Spinal cord (tissue), 9 donors: ENCODE measurements at regions not wholly inside any gene's neighbourhood (a gene's known extent, or its start where the extent isn't known, plus 50 kb on each side); places are given as distances from the start of the nearest gene placed in this dataset.

ENCODE experiments used
- DNase-seq, 6 donors: peaks; one replicate each; pipeline versions ENCODE4 v3.0.0 to v3.0.0-alpha.2; 2013 to 2015; ENCODE audit warnings: low spot score in 6 of 6, low read depth in 4 of 6
- H3K27ac ChIP-seq: one replicate; pipeline ENCODE4 v1.5.1; 2013; ENCODE audit warnings: low read depth, low read length, control low read depth
- H3K27me3 ChIP-seq: one replicate; pipeline ENCODE4 v1.6.1; 2013; ENCODE audit warnings: low read length; ENCODE audit not compliant: control insufficient read depth, insufficient read depth
- H3K36me3 ChIP-seq: one replicate; pipeline ENCODE4 v1.6.1; 2013; ENCODE audit warnings: low read length; ENCODE audit not compliant: control insufficient read depth, insufficient read depth
- H3K4me1 ChIP-seq: one replicate; pipeline ENCODE4 v1.6.1; 2013; ENCODE audit warnings: low read length; ENCODE audit not compliant: control insufficient read depth, insufficient read depth
- H3K4me3 ChIP-seq: one replicate; pipeline ENCODE4 v1.5.1; 2013; ENCODE audit warnings: low read depth, low read length, control low read depth
- H3K9me3 ChIP-seq: one replicate; pipeline ENCODE4 v1.6.1; 2013; ENCODE audit warnings: low read length; ENCODE audit not compliant: control insufficient read depth, insufficient read depth
- WGBS: methylation state at CpG from one replicate; pipeline ENCODE4 v1.1.5; 2013; ENCODE audit warnings: missing lambda C conversion rate; ENCODE audit not compliant: insufficient coverage; 5-methylcytosine and 5-hydroxymethylcytosine counted together
- donor health status: healthy.

DNA sequence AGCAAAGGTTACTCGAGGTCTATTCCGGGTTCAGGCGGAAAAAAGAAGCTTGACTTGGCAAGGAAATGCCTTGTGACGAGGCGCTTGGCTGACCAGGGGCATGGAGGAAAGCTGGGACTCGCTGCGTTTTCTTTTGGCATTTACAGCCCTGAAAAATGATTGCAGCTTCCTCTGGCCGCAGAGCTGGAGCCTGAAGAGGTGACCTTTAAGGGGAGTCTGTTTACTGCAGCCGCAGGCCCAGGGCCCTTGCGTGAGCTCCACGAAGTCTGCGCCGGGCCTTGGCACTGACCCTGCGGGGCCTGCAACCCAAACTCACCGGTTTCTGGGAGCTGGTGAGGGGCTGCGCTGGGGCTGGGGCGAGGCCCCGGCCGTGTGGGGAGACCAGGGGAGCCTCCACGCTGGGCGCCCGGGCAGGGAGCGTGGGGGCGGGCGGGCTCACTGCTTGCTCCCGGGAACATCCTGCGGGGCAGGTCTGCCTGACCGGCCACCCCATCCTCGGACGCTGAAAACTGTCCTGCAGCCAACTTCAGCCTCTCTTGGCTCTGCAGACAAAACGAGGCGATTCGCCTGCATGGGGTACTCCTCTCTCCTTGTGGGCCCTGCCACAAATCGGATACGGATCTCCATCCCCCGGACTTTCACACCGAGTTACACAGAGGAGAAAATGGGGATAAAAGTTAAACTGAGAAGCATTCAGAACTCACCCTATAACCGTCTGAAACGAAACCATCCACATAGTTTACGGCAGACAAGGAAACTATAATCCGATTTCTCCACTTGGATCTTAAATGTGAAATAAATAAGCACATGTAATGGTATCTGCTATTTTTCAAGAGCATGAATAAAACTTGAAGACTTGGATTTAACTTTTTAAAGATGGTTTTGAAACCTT is 206.3 kb upstream of the FOXF1 start:
- peaks cover 45% of the 10 kb centered on the region for H3K27me3 ChIP-seq

DNA sequence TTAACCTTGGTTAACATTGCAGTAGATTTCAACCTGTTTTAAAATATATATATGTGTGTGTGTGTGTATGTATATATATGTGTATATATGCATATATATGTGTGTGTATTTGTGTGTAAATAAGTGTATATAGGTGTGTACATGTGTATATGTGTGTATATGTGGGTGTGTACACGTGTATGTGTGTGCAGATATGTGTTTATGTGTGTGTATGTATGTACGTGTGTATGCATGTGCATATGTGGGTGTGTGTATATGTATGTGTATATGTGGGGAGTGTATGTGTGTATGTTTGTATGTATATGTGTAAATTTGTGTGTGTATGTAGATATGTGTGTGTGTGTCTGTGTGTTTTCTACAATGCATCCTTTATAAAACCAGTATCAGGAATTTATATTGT is 205.5 kb upstream of the FOXF1 start:
- no peaks in the 10 kb centered on the region for H3K36me3 ChIP-seq
- H3K27ac ChIP-seq, result no peak overlapping the region
- H3K4me1 ChIP-seq, result peaks cover 6% of the 10 kb centered on the region
- H3K9me3 ChIP-seq, result no peaks in the 10 kb centered on the region
- H3K4me3 ChIP-seq, result no peak overlapping the region
- no peak for DNase-seq
- H3K27me3 ChIP-seq, result peaks cover 38% of the 10 kb centered on the region
- 94% methylated on average over 2 of the region's 2 CpGs for WGBS

More for the DNA sequence above, 206.3 kb upstream of the FOXF1 start:
- Histone ChIP-seq H3K4me3 (no peak overlapping the region), H3K36me3 (no peaks in the 10 kb centered on the region), H3K4me1 (peaks cover 6% of the 10 kb centered on the region), H3K9me3 (no peaks in the 10 kb centered on the region), H3K27ac (no peak overlapping the region)
- 65% methylated on average over 33 of the region's 41 CpGs for WGBS
- no peak for DNase-seq

DNA sequence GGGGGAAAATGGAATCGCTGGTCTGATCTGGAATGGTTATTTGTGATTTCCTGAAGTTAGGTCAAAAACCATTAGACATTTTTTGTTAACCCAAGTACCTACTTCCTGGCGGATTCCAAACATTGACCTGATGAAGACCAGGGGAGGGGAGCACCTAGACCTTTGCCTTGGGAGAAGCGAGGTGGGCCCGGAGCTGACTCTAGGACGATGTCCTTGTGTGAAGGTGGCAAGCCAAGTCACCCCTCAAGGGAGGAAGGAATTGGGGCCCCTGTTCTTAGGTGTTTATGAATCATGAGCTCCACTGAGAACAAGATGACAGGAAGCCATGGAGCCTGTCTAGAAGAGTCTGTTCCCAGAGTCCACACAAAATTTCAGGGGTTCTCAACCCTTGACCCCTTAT is 204.9 kb upstream of the FOXF1 start:
- Histone ChIP-seq H3K9me3 (no peaks in the 10 kb centered on the region), H3K4me3 (no peak overlapping the region), H3K27me3 (peaks cover 34% of the 10 kb centered on the region), H3K4me1 (peaks cover 6% of the 10 kb centered on the region), H3K27ac (no peak overlapping the region), H3K36me3 (no peaks in the 10 kb centered on the region)
- WGBS, result 93% methylated on average over 3 of the region's 5 CpGs
- DNase-seq, result no peak

GRCh38 chr16:86306011-86306644 is 204.2 kb upstream of the FOXF1 start:
- peaks cover 2% of the 10 kb centered on the region for H3K4me1 ChIP-seq
- DNase-seq, result no peak
- no peak overlapping the region for H3K4me3 ChIP-seq
- no peak overlapping the region for H3K27ac ChIP-seq
- WGBS, result no CpG with 5 or more reads among the region's 7 CpGs
- H3K36me3 ChIP-seq, result no peaks in the 10 kb centered on the region
- H3K27me3 ChIP-seq, result peaks cover 30% of the 10 kb centered on the region
- no peaks in the 10 kb centered on the region for H3K9me3 ChIP-seq

DNA sequence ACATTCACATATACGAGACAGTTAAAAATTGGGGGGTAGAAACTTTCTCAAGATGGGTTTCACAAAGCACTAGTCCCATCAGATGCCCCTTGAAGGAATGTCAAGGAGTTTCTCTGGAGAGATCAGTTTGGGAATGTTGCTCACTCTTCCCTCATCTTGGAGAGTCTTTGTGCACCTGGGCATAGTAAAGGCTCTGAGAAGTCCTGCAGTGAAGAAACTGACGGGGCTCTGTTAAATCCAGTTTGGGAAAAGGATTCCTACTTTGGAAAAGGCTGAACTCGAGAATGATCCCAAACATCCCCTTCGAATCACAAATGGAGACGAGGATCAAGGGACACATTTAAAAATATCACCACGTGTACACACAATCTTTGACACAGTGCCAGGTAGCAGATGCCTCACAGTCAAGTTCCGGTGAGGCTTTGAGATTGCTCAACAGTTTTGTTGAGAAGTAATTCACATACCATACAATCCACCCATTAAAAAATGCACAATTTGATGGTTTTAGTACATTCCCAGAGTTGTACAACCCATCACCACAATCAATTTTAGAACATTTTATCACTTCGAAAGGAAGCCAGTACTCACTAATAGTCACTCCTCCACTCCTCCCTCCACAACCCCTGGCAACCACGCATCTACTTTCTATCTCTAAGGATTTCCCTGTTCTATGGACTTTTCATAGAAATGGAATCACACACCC is 203.4 kb upstream of the FOXF1 start:
- DNase-seq, result no peak
- Histone ChIP-seq H3K4me1 (no peaks in the 10 kb centered on the region), H3K9me3 (no peaks in the 10 kb centered on the region), H3K36me3 (no peaks in the 10 kb centered on the region), H3K27ac (no peak overlapping the region), H3K27me3 (peaks cover 23% of the 10 kb centered on the region), H3K4me3 (no peak overlapping the region)
- WGBS, result 89% methylated on average over 2 of the region's 9 CpGs

GRCh38 chr16:86307514-86307903 is 202.8 kb upstream of the FOXF1 start:
- Histone ChIP-seq H3K9me3 (no peaks in the 10 kb centered on the region), H3K36me3 (no peaks in the 10 kb centered on the region), H3K4me1 (no peaks in the 10 kb centered on the region), H3K27me3 (peaks cover 19% of the 10 kb centered on the region), H3K27ac (no peak overlapping the region), H3K4me3 (no peak overlapping the region)
- DNase-seq, result no peak
- WGBS, result 10% methylated on average over 2 of the region's 6 CpGs

DNA sequence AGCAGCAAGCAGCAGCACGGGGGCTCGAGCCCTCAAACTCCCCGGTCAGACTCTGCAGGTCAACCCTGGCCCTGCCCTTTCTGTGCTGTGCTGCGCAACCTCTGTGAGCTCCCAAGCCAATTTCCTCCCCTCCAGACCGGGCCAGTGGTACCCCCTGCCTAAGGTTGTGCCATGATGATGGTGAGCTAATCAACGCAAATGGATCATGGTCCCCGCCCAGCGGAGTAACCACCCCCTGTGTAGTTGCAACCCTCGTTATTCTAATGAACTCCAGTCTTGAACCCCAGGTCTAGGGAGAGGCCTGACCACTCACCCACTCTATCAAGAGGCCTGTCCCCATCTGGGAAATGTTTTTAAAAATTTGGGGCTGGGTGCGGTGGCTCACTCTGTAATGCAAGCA is 201.8 kb upstream of the FOXF1 start:
- no peaks in the 10 kb centered on the region for H3K4me1 ChIP-seq
- 89% methylated on average over 5 of the region's 10 CpGs for WGBS
- no peaks in the 10 kb centered on the region for H3K36me3 ChIP-seq
- no peak overlapping the region for H3K27ac ChIP-seq
- H3K9me3 ChIP-seq, result no peaks in the 10 kb centered on the region
- peaks cover 13% of the 10 kb centered on the region for H3K27me3 ChIP-seq
- no peak overlapping the region for H3K4me3 ChIP-seq
- DNase-seq, result no peak

DNA sequence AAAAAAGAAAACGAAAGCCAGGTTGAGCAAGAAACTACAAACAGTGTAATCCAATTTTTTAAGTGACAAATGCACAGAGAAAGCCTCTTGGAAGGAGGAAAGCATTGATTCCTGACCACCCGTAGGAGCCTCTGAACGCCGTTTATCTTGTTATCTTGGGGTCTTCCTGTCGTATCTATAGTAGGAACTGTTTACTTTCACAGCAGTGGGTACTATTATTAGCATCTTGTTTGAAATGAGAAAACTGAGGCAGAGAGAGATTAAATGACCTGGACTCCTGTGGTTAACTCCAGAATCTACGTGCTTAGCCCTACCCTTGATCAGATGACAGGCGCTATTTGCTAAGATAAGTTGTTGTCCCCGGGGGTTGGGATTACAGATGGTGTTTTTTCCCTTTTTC is 196.7 kb upstream of the FOXF1 start:
- no peaks in the 10 kb centered on the region for H3K4me1 ChIP-seq
- no peaks in the 10 kb centered on the region for H3K9me3 ChIP-seq
- 54% methylated on average over 3 of the region's 8 CpGs for WGBS
- no peaks in the 10 kb centered on the region for H3K36me3 ChIP-seq
- H3K27me3 ChIP-seq, result peaks cover 3% of the 10 kb centered on the region
- no peak overlapping the region for H3K4me3 ChIP-seq
- peak in 1 of 6 donors; percentile 36 for DNase-seq
- H3K27ac ChIP-seq, result no peak overlapping the region

DNA sequence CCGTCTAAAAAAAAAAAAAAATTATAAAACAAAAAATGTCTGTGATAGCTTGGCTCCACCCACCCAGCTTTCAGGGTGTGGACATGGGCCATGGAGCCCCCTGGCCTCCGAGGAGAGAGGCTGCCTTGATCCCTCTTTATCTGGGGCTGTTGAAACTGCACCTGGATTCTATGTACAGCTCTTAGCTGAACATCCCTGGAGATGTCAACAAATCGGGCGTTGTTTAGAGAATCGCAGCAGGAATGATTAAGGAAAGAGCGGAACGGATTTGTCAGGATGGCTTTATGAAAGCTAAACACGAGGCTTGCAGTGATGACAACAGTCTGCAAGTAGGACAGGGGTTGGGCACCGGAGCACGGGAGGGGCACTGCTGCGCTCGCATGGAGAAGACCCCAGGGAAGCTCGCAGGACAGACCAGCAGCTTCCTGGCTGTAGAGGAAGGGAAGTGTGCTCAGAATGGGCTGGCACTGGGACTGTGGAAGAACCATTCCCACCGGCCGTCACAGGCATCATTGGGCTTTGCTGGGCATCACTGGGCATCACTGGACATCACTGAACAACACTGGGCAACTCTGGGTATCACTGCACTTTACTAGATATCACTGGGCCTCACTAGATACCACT is 195.8 kb upstream of the FOXF1 start:
- 78% methylated on average over 14 of the region's 15 CpGs for WGBS
- H3K36me3 ChIP-seq, result no peaks in the 10 kb centered on the region

More for the DNA sequence above, 195.8 kb upstream of the FOXF1 start:
- no peak for DNase-seq
- Histone ChIP-seq H3K27me3 (peaks cover 3% of the 10 kb centered on the region), H3K9me3 (no peaks in the 10 kb centered on the region), H3K4me1 (no peaks in the 10 kb centered on the region), H3K4me3 (no peak overlapping the region), H3K27ac (no peak overlapping the region)
